Gastroesophageal sphincter (tissue), 3 donors: ENCODE measurements at regions not wholly inside any gene's neighbourhood (a gene's known extent, or its start where the extent isn't known, plus 50 kb on each side); places are given as distances from the start of the nearest gene placed in this dataset.

Experiments used
- POLR2A ChIP-seq, 2 donors: fragments of 450-650 bp; IDR thresholded peaks; one replicate each; pipeline ENCODE4 v1.6.1; 2017; ENCODE audit warnings: antibody characterized with exemption in 2 of 2, mild to moderate bottlenecking in 2 of 2, moderate library complexity in 1 of 2
- TF ChIP-seq, protein P1 (sequence below), 4 experiments: fragments of 200-600 bp in 2 of 4; fragments of 450-650 bp in 2 of 4; sonication (generic) in 1 of 4; IDR thresholded peaks; one replicate each; pipeline ENCODE4 v1.5.1; 2017 to 2019; ENCODE audit warnings: antibody characterized with exemption in 4 of 4, mild to moderate bottlenecking in 2 of 4, moderate library complexity in 2 of 4

DNA sequence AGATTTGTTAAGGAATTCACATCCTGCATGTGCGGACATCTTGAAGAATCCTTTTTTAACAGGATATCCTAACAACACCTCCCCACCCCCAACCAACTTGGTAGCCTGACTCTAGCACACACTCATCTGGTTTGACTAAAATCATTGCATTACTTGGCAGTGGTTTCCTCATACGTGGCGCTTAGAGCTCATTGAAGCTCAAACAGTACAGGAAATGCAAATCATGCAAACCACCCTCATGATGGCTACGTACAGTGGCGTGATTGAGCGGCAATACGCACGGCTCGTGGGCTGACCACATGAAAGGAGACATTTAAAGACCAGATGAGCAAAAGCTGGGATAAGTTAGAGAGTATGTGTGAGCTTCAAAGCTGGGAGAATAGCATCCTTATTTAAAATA lies 336.2 kb downstream of the ZEB2 start:
- no peak for TF ChIP-seq POLR2A (IDR thresholded peaks at IDR 0.05)
- TF ChIP-seq, protein P1, sequence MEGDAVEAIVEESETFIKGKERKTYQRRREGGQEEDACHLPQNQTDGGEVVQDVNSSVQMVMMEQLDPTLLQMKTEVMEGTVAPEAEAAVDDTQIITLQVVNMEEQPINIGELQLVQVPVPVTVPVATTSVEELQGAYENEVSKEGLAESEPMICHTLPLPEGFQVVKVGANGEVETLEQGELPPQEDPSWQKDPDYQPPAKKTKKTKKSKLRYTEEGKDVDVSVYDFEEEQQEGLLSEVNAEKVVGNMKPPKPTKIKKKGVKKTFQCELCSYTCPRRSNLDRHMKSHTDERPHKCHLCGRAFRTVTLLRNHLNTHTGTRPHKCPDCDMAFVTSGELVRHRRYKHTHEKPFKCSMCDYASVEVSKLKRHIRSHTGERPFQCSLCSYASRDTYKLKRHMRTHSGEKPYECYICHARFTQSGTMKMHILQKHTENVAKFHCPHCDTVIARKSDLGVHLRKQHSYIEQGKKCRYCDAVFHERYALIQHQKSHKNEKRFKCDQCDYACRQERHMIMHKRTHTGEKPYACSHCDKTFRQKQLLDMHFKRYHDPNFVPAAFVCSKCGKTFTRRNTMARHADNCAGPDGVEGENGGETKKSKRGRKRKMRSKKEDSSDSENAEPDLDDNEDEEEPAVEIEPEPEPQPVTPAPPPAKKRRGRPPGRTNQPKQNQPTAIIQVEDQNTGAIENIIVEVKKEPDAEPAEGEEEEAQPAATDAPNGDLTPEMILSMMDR (IDR thresholded peaks at IDR 0.05): no peak
